ENCODE measurements at regions not wholly inside any gene's neighbourhood (a gene's known extent, or its start where the extent isn't known, plus 50 kb on each side); places are given as distances from the start of the nearest gene placed in this dataset.

DNA sequence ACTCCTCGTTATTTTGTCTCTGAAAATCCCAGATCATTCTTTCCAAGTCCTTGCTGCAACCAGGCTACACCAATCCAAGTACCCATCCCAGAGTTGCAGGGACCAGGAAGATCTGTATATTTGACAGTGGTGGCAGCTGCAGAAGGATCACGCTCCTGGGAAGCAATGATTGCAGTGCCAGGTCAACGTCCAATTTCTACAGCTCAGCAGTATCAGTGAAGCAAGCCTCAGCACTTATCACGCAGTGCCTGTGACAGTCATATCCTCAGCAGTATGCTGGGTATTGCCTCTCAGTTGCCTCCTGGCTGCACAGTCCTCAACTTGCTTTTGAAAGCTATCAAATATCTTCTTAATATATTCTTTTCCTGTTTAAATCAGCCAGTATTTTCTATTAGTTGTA, 66.7 kb downstream of the BARHL2 start:
- DNase-seq = no peak

DNA sequence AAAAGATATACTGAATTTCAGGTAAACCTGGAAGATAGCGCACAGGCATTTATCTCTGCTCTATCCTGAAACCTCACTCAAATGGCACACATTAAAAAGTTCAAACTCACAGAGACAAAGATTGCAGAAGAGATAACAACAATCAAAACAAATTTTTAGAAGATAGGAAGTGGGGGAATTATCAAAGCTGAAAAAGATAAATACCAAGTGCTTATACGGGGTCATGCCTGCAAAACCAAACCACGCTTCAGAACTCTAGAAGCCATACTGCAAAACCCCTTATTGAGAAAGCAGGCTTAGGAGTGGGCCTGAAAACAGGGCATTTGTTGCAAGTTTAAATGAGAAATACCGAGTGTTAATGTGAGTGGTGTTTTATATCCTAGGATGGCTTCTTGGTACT, 76.8 kb downstream of the BARHL2 start:
- no peak for DNase-seq

DNA sequence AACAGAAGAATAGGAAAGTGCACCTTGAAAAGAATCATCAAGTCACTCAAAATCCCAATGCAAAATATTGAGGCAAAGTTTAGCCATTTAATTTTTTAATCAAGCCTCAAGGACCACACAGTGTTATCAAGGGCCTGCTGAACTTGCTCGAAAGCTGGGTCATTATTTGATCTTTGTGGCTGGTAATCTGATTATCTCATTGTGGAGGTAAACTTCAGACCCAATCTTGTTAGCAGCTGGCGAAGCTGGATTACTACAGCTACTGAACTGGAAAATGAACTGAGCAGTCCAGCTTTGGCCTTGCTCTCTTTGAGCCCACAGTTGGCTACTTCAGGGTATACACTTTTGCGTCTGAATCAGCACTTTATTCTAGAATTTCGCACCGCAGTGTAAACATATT, 94.4 kb downstream of the BARHL2 start:
- no peak for DNase-seq

DNA sequence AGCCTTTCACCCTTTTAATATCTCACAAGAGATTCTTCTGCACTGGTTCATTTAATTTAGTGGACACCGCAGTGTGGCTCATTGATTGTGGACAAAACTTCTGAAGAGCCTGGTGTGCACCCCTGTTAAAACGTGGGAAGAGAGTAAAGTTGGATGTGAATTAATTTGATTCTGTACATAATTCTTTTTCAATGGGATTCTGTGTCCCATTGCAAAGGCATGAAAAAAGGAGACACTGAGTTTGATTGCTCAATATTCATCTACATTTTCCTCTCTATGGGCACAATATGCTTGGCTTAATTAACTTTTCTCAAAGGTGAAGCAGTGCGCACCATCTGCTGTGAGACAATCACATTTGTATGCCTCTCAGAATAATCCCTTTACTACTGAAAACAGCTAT, 95.1 kb downstream of the BARHL2 start:
- DNase-seq = no peak

DNA sequence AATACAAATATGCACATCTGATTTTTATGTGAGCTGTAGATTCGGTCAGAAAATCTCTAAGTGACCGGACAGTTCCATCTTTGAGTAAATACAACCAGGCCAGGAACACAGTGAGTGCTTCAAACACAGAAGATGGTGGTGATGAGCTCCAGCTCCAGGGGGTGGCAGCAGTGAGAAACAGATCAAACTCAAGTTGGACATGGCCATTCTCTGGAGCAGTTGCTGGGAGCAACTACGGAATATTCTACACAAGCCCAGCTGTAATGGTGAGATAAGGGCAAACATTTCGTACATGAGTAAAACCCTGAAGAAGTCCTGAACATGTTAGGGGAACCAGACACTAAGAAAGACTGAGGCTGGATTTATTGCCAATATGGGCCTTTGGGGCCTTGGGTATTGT, 100.7 kb downstream of the BARHL2 start:
- DNase-seq = no peak

DNA sequence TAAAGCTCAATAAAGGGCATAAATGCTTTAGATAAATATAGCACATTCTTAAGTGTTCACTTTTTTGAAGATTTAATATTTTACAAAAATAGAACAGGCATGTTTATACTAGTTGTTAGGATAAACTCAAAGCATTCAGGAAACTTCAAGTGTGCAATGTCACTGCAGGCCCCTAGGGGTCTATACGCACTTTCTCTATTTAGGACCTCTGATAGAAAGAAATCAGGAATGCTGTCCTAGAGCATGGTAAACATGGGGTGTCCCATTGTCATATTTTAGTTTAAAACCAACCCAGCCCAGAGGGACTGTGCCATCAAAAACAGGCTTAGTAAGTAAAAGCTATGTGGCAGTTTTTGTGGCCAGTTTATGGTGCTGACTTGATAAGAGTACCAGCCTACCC, 102.2 kb downstream of the BARHL2 start:
- DNase-seq = no peak

DNA sequence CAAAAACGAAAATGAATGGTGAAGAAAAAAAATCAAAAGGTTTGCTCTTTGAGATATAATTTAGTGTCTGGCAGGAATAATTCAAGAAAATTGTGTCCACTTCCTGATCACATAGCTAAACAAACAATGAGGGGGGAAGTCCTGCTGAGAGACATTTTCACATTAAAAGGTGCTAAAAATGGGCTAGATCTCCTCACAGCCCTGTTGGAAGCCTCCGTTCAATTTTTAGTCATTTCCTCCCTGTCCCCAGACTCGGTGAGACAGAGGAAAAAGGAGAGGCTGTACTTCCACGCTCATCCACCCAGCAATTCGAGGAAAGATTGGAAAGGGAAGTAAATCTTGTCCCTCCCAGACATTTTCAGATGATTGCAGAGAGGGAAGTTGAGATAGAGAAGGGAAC, 103.7 kb downstream of the BARHL2 start:
- DNase-seq = no peak

DNA sequence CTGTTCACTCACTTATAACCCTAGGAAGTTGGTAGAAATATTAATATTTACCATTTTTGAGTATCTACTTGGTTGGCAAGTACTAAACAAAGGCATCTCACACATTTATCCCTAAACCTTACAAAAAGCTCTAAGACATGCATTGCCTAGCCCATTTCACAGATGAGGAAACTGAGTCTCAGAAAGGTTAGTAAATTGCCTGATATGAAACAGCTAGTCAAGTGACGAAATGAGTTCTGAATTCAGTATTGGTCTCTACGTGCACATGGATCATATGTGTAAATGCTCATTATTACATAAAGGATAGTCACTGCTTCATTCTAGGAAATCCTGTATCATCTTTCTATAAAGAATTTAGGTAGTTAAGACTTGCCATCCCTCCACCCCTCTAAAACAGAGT, 105.1 kb downstream of the BARHL2 start:
- no peak for DNase-seq

DNA sequence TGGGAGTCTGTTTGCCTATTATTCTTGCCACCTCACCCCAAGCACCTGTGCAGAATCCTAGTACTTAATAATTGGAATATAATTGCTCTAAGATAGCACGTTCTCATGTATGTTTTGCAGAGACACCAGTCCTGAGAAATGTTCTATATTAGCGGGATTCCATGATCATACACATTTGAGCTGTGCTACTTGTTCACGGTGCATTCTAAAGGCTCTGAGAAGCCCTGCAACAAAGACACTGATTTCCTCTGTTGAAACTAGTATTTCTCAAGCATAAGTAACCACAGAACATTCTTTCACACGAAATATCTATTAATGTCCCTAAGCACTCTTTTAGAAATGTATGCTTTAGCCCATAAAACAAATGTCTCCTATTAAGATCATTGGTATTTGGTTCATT, 109.4 kb downstream of the BARHL2 start:
- no peak for DNase-seq

DNA sequence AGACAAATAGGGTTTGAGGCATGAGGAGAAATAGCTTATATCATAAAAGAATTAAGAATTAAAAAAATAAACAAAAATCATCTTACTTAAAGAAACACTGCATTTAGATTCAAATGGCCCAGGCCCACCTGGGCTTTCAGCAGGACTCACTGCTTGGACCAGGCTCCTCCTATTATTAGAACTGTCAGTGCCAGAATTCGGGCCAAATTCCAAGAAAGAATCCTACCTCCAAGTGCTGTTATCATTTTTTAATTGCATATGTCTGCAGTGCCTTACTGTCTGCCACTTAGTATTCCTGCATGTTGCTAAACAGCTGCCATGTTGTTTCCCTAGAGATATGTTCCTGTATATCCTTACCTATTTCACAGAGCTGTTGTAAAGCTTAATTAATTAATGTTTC, 112.0 kb downstream of the BARHL2 start:
- no peak for DNase-seq

DNA sequence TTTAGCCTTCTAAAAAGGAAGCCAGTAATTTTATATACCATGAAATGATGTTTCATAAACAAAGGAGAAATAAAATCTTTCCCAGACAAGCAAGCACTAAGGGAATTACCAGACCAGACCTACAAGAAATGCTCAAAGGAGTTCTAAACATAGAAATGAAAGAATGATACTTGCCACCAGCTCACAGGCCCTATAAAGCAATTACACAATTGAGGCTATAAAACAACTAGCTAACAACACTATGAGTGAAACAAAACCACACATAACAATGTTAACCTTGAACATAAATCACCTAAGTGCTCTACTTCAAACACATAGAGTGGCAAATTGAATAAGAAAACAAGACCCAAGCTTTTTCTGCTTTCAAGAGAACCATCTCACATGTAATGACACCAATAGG, 123.8 kb downstream of the BARHL2 start:
- no peak for DNase-seq

DNA sequence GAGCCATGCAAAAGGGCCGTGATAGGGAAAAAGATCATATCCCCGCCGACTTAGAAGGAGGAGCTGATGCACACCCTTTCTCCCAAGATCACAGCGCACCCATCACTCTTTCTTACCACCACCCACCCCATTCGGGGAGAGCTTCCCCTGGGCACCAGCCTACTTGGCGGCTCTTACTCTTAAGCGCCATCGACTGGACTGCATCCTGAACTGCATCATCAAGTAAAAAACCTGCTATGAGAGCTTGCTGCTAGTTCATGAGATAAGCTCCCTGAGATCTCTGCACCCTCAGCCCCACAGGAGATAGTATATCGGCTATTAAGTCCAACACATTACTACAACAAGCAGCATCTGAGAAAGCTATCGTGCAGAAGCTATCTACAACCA, 125.1 kb downstream of the BARHL2 start:
- DNase-seq = no peak

DNA sequence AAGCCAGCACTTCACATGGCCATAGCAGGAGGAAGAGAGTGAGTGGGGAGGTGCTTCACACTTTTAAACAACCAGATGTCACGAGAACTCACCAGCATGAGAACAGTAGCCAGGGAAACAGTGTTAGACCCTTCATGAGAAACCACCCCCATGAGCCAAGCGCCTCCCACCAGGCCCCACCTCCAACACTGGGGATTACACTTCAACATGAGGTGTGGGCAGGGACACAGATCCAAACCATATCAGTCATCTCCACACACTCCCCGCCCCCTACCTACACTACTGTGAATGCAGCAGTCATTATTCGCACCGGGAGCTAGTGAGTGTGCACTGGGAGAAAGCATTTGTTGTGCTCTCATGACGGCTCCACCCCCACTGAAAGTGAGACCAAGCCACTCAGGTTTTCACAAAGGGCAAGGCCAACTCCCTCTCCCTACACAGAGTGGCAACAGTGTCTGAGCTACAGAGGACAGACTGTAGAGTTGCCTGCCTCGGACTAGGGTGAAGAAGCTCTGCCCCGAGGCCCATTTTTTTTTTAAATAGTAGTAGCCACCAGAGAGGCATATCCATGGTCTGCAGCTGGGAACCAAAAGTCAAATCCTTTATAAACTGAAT, 125.6 kb downstream of the BARHL2 start:
- no peak for DNase-seq

DNA sequence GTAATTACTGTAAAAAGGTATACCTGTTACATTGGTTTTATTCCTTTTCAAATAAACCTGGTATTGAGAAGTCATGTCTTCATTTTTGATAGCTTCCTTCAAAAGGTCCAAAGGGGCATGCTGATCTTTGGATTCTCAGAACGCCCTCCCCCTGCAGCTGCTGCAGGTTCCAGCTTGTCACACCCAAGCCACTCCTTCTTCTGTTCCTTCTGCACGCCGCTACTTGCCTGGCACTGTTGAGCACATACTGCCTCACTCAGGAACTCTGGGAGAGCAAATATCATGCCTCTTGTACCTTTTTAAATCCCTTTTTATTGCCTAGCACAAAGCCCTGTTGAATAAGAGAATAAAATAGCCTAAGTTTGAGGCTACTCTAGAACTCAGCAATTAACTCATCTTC, 136.9 kb downstream of the BARHL2 start:
- no peak for DNase-seq

DNA sequence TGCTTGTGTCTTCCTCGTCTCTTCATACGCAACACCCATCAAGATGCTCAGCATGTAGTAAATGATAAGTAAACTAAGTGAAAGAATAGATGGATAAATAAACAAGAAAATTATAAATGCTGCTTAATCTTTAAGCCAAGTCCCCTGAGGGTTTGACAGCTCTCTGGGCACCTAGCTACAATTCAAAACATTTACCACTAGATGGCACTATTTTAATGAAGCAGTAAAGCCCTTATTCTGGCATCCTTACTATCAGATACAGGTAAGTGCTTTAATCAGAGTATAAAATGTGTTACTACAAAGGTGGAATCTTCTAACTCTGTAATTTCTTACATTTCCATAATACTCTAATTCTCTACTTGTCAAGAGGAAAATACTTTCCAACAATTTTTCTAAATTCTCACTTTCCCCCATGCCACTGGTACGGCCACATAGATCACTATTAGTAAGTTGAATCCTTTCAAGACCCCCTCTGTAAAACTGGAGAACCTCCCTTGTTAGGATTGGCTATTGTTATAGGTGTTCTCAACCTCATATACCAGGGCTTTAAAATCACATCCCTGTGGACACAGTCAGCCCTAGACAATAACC, 137.8 kb downstream of the BARHL2 start:
- peak in 1 of 2 experiments; percentile 38 for DNase-seq

DNA sequence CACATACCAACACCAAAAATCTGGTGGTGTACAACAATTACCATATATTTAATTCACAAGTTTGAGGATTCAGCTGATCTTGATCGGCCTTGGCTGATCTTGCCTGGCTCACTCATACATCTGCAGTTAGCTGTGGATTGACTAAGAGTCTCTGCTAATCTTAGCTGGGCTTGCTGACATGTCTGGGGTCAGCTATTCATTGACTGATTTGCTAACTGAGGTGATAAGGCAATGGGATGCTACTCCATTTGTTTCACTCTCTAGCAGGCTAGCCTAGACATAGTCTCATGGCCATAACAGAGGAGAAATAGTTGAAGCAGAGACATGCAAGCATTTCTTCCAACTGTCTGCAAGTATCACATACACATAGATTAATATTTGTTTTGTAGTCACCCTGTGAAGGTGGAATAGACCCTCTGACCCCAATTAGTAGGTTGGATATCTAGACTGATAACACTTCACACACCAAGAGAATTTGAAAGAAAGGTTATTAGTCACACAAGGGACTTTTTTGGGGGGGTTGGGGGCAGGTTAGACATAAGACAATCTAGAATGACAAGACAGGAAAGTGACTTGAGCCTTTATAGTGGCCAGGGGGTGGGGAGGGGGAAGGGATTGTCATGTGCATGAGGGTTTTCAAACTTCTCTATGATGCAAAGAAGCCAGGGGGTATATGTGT, 142.3 kb downstream of the BARHL2 start:
- no peak for DNase-seq

DNA sequence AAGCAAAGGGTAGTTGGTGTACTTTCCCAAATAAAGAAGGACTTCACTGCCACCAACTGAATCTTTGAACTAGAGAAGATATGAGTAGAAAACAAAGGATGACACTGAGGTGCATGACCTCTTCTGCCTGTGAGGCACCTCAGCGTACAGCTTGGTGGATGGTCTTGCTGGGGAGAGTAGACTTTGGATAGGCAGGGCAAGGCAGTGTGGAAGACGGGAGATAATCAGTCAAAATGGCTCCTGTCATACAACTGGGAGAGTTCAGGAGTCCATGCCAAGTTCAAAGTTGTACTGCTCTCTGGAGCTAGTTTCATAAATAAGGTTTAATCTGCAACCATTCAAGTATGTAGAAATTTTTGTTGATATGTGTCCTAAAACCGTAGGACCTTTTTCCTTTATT, 143.4 kb downstream of the BARHL2 start:
- no peak for DNase-seq

DNA sequence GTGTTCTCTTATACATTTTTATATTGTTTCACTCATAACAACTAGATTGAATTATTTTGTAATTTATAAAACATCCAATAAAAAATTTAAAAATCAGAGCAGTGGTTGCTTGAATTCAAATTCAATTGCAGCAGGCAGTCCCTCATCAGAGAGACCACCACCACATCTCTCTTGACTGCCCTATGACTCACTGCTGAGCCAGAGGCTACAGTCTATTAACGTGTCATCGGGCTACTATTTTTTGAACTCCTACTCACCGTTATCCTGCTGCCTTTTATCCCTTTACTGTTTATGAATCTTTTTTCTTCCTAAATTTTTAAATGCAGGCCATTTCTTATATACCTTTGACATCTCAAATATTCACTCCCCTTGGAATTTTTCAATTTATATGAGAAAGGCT, 144.7 kb downstream of the BARHL2 start:
- no peak for DNase-seq

DNA sequence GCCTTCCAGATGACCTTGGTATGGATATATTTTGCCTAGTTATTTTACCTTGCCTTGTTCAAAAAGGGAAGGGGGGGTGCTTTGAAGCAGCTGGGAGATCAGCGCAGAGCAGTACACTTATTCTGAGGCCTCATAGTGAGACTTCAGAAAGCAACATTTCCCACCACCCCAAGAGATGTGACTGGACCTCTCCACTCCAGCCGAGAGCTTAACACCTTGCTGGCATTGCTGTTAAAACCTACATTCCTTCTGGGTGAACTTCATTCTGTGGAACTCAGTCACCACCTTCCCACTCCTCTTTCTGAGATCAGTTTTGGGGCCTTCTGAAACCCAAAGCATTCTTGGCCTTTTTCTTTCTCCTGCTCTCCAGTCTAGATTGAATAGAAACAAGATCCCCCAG, 148.7 kb downstream of the BARHL2 start:
- DNase-seq = no peak

DNA sequence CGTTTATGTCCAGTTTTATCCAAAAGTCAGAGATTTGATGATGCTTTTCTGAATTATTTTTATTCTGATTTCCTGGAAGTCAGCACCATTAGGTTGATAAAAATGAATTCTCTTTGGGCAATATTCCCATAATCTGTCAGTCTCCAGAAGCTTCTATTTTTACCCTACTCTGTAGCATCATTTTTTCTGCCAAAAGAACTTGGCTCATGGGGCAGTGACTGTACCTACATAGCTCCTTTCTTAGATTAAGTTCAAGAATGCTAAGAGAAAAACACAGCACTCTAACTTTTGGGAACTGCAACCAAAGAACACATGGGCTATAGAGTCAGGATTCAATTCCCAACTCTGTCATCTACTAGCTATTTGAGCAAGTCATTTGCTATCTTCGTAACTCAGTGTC, 152.9 kb downstream of the BARHL2 start:
- no peak for DNase-seq

DNA sequence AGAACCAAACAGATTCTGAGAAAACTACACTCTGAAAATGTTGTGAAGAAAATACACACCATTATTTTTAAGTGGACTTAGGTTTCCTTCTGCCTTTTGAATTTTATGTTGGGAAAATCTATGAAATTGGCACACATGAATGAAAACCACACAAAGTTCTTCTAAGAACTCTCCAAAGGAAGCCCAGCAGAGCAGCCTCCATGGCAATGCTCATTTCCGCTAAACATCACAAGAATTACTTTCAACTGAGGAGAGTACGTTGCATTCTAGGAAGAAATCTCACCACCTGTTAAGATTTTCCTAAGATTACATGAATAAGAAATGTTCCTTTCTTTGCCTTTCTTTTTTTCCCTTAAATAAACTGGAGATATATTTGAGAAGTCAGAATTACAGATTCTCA, 154.2 kb downstream of the BARHL2 start:
- DNase-seq = no peak

DNA sequence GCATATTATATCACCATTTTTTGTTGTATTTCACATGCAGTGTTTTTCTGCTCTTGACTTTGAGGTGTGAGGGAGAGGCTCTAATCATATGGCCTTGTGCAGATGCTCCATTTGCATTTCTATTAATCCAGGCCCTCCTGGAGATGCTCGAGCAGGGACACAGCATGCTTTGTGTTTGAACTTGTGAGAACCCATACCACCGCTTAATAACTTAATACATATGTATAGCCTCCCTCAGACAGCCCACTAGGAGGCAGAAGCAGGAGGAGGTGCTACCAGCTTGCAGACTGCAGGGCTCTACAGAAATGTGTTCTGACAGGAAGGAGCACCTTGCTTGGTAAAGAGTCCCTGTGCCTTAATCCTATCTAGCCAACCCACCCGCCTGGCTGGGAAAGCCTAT, 155.2 kb downstream of the BARHL2 start:
- no peak for DNase-seq

DNA sequence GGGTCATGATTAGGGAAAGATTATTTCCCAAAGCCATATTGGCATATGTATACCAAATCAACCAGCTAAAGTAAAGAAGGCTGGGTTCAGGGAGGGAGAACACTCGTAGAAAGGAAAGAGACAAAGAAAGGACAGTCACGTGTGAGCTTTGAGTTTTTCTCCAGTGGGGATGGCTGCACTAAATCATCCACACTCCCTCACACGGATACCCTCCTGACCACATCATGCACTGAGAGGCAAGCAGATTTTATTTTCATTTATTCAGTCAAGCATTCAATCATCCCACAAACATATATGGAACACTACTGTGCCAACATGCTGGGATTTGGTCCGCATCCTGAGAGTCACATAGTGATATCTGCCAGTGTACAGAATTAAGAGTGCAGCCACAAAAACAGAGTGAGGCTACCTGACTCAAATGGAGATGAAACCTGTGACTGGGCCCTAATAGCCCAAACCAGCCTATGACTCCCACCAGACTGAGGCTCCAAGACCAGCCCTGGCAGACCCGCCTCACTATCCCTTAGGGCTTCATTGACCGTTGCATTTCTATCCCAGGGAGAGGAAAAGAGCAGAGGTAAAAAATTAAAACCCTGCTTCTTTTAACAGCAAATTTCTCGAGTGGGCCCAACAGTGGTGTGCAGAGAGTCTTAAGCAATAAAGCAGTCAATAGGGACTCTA, 155.9 kb downstream of the BARHL2 start:
- no peak for DNase-seq

DNA sequence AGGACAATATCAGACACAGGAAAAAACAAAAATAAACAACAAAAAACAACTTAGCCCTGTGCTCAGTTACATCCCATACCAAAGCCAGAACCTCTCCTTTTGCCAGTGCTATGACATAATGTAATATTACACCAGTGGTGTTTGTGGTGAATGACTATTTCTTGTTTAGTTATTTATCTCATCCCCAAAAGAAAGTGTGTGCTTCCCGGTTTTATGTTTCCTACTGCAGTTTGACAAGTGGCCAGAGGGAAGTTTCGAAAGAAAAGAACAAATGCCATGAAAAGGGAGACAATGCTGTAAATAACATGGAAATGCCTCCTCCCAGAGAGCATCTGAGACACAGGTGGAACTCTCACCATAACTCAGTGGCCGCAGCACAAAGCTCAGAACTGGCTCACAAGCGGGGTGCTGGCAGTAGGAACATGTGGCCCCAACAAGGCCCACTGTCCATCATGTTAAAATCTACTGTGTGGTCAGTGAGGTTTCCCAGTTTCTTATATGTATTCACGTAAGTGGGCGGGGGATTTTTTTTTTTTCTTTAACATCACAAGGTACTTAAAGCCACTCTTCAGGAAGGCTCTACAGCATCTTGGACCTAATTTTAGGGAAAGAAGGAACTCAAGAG, 158.2 kb downstream of the BARHL2 start:
- no peak for DNase-seq
